ENCODE measurements at regions not wholly inside any gene's neighbourhood (a gene's known extent, or its start where the extent isn't known, plus 50 kb on each side); places are given as distances from the start of the nearest gene placed in this dataset.

GRCh38 chr22:34866495-34867131 is 199.3 kb upstream of the ISX start:
- H3K27ac Mint-ChIP-seq (ENCODE audit: low read depth, unreplicated experiment) = no peak overlapping the region
- no peaks in the 10 kb centered on the region for H3K4me1 Mint-ChIP-seq (ENCODE audit: insufficient read depth, unreplicated experiment)
- no peaks in the 10 kb centered on the region for H3K27me3 Mint-ChIP-seq (ENCODE audit: insufficient read depth, unreplicated experiment)
- no peak for DNase-seq (ENCODE audit: unreplicated experiment)
- ChIA-PET POLR2A (no interaction called here), CTCF (no interaction called here)
- intact Hi-C loops (cut with micrococcal nuclease) = no loop called here
- no peaks in the 10 kb centered on the region for H3K36me3 Mint-ChIP-seq (ENCODE audit: insufficient read depth, unreplicated experiment)
- H3K4me3 Mint-ChIP-seq (ENCODE audit: unreplicated experiment) = no peak overlapping the region
- TF ChIP-seq, protein P1, sequence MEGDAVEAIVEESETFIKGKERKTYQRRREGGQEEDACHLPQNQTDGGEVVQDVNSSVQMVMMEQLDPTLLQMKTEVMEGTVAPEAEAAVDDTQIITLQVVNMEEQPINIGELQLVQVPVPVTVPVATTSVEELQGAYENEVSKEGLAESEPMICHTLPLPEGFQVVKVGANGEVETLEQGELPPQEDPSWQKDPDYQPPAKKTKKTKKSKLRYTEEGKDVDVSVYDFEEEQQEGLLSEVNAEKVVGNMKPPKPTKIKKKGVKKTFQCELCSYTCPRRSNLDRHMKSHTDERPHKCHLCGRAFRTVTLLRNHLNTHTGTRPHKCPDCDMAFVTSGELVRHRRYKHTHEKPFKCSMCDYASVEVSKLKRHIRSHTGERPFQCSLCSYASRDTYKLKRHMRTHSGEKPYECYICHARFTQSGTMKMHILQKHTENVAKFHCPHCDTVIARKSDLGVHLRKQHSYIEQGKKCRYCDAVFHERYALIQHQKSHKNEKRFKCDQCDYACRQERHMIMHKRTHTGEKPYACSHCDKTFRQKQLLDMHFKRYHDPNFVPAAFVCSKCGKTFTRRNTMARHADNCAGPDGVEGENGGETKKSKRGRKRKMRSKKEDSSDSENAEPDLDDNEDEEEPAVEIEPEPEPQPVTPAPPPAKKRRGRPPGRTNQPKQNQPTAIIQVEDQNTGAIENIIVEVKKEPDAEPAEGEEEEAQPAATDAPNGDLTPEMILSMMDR (IDR thresholded peaks at IDR 0.05; ENCODE audit: unreplicated experiment) = no peak
- H3K9me3 Mint-ChIP-seq (ENCODE audit: unreplicated experiment) = peaks cover 52% of the 10 kb centered on the region
- BruUV-seq (replicated peaks) = no TSS peak

DNA sequence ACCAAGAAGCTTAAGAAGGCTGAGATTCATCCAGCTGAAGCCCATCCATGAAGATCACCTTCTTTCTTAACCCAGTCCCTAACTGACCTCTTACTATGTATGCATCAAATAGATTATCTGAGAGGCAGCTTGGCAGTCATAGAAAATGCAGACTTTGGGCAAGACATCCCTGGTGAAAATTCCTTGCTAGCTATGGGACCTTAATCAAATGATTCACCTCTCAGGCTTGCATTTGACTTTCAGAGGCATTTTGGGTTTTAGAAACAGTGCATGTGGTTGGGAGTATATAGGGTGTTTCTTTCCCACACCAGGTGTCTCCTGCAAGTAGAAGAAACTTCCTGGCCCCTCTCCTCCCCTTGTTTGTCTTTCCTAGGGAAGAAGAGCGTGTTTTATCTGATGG is 188.5 kb upstream of the ISX start:
- DNase-seq (ENCODE audit: unreplicated experiment) = no peak

DNA sequence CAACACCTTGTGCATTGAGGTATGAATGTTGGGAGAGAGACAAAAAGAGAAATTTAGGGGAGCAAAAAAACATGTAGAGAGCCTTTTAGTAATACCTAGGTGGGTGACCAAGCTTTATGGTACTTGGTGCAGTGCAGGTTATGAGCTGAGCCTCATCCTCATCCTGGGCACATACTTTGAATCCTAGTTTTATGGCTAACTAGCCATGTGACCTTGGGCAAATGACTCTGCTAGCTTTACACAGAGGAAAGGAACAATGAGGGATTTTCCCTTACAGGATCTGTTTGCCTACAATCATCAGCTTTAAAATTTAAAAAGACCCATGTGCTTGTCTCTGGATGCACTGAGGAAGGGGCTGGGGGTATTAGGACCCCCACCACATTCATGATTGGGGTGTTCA is 187.8 kb upstream of the ISX start:
- CTCF ChIA-PET = no interaction called here
- POLR2A ChIA-PET = no interaction called here
- BruUV-seq (replicated peaks) = no TSS peak
- H3K4me3 Mint-ChIP-seq (ENCODE audit: unreplicated experiment) = no peak overlapping the region
- TF ChIP-seq, protein P1 (IDR thresholded peaks at IDR 0.05; ENCODE audit: unreplicated experiment) = no peak
- DNase-seq (ENCODE audit: unreplicated experiment) = no peak
- H3K27ac Mint-ChIP-seq (ENCODE audit: low read depth, unreplicated experiment) = no peak overlapping the region
- H3K36me3 Mint-ChIP-seq (ENCODE audit: insufficient read depth, unreplicated experiment) = no peaks in the 10 kb centered on the region
- no peaks in the 10 kb centered on the region for H3K4me1 Mint-ChIP-seq (ENCODE audit: insufficient read depth, unreplicated experiment)
- intact Hi-C loops (cut with micrococcal nuclease) = no loop called here
- peaks cover 39% of the 10 kb centered on the region for H3K9me3 Mint-ChIP-seq (ENCODE audit: unreplicated experiment)
- no peaks in the 10 kb centered on the region for H3K27me3 Mint-ChIP-seq (ENCODE audit: insufficient read depth, unreplicated experiment)

More for the DNA sequence above, 188.5 kb upstream of the ISX start:
- no TSS peak for BruUV-seq (replicated peaks)
- Mint-ChIP-seq H3K27me3 (ENCODE audit: insufficient read depth, unreplicated experiment) (no peaks in the 10 kb centered on the region), H3K9me3 (ENCODE audit: unreplicated experiment) (peaks cover 39% of the 10 kb centered on the region), H3K4me1 (ENCODE audit: insufficient read depth, unreplicated experiment) (no peaks in the 10 kb centered on the region), H3K27ac (ENCODE audit: low read depth, unreplicated experiment) (no peak overlapping the region), H3K4me3 (ENCODE audit: unreplicated experiment) (no peak overlapping the region), H3K36me3 (ENCODE audit: insufficient read depth, unreplicated experiment) (no peaks in the 10 kb centered on the region)
- intact Hi-C loops (cut with micrococcal nuclease) = no loop called here
- TF ChIP-seq, protein P1 (IDR thresholded peaks at IDR 0.05; ENCODE audit: unreplicated experiment) = no peak
- ChIA-PET CTCF (no interaction called here), POLR2A (no interaction called here)

- H3K27ac Mint-ChIP-seq (ENCODE audit: low read depth, unreplicated experiment) = no peak overlapping the region
- POLR2A ChIA-PET = no interaction called here
Observed at GRCh38 chr22:34879001-34879400, 187.0 kb upstream of the ISX start.

More at GRCh38 chr22:34879001-34879400, 187.0 kb upstream of the ISX start:
- Mint-ChIP-seq H3K36me3 (ENCODE audit: insufficient read depth, unreplicated experiment) (no peaks in the 10 kb centered on the region), H3K4me1 (ENCODE audit: insufficient read depth, unreplicated experiment) (no peaks in the 10 kb centered on the region), H3K27me3 (ENCODE audit: insufficient read depth, unreplicated experiment) (no peaks in the 10 kb centered on the region), H3K4me3 (ENCODE audit: unreplicated experiment) (no peak overlapping the region), H3K9me3 (ENCODE audit: unreplicated experiment) (peaks cover 41% of the 10 kb centered on the region)
- intact Hi-C loops (cut with micrococcal nuclease) = no loop called here
- no TSS peak for BruUV-seq (replicated peaks)
- DNase-seq (ENCODE audit: unreplicated experiment) = no peak
- CTCF ChIA-PET = no interaction called here
- TF ChIP-seq, protein P1 (IDR thresholded peaks at IDR 0.05; ENCODE audit: unreplicated experiment) = no peak

Data from MCF 10A (cell line).